SK-N-MC (cell line): ENCODE measurements at regions not wholly inside any gene's neighbourhood (a gene's known extent, or its start where the extent isn't known, plus 50 kb on each side); places are given as distances from the start of the nearest gene placed in this dataset.

ENCODE experiments used
- EZH2 ChIP-seq: fragments of 200-600 bp; sonication (generic); IDR thresholded peaks from one replicate; pipeline ENCODE4 v1.6.1; 2017; ENCODE audit warnings: antibody characterized with exemption
- FOXP2 ChIP-seq: optimal IDR thresholded peaks from 2 replicates; pipeline ENCODE3; 2011; ENCODE audit warnings: mild to moderate bottlenecking, moderate library complexity; ENCODE audit not compliant: insufficient read depth; ENCODE audit errors: extremely low read length, control extremely low read depth
- POLR2AphosphoS5 ChIP-seq: IDR thresholded peaks from 2 replicates; pipeline ENCODE4 v1.6.1; 2012; ENCODE audit warnings: mild to moderate bottlenecking, low read depth, low read length, borderline replicate concordance

DNA sequence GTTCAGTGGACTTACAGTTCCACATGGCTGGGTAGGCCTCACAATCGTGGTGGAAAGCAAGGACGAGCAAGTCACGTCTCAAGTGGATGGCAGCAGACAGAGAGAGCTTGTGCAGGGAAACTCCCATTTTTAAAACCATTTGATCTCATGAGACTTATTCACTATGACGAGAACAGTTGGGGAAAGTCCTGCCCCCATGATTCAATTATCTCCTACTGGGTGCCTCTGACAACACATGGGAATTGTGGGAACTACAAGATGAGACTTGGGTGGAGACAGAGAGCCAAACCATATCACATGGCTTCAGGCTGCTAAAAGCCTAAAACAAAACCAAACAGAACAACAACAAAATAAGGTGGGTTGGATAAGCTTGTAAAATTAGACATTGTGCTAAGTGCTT lies 194.4 kb upstream of the CPEB2 start:
- TF ChIP-seq EZH2 (no peak), POLR2AphosphoS5 (no peak), FOXP2 (no peak)
